ENCODE measurements at regions not wholly inside any gene's neighbourhood (a gene's known extent, or its start where the extent isn't known, plus 50 kb on each side); places are given as distances from the start of the nearest gene placed in this dataset.
A peak's percentile ranks its signal among the peaks of the same experiment; 100 is the strongest.

DNA sequence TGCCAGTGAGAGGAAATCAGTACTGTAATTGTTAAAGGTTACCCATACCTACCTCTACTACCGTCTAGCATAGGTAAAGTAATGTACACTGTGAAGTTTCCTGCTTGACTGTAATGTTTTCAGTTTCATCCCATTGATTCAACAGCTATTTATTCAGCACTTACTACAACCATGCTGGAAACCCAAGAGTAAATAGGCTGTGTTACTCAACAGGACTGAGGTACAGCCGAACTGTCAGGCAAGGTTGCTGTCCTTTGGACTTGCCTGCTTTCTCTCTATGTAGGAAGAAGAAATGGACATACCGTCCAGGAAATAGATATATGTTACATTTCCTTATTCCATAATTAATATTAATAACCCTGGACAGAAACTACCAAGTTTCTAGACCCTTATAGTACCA lies 265.5 kb downstream of the NR2F2 start (continued):
- TF ChIP-seq, protein P1, sequence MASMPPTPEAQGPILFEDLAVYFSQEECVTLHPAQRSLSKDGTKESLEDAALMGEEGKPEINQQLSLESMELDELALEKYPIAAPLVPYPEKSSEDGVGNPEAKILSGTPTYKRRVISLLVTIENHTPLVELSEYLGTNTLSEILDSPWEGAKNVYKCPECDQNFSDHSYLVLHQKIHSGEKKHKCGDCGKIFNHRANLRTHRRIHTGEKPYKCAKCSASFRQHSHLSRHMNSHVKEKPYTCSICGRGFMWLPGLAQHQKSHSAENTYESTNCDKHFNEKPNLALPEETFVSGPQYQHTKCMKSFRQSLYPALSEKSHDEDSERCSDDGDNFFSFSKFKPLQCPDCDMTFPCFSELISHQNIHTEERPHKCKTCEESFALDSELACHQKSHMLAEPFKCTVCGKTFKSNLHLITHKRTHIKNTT (CRISPR knock-in tag; IDR thresholded peaks at IDR 0.05), result no peak
- peak; percentile 36; the same call in 1 of the 2 replicates for TF ChIP-seq HNF4G (IDR thresholded peaks at IDR 0.05; ENCODE audit: borderline replicate concordance, low read depth, low read length)
- no peak for TF ChIP-seq HNF4G (CRISPR knock-in tag; IDR thresholded peaks at IDR 0.05; ENCODE audit: borderline replicate concordance, low read depth)
- TF ChIP-seq PAF1 (CRISPR knock-in tag; IDR thresholded peaks at IDR 0.05), result no peak
- TF ChIP-seq ZNF12 (CRISPR knock-in tag; IDR thresholded peaks at IDR 0.05), result no peak
- TF ChIP-seq, protein P2, sequence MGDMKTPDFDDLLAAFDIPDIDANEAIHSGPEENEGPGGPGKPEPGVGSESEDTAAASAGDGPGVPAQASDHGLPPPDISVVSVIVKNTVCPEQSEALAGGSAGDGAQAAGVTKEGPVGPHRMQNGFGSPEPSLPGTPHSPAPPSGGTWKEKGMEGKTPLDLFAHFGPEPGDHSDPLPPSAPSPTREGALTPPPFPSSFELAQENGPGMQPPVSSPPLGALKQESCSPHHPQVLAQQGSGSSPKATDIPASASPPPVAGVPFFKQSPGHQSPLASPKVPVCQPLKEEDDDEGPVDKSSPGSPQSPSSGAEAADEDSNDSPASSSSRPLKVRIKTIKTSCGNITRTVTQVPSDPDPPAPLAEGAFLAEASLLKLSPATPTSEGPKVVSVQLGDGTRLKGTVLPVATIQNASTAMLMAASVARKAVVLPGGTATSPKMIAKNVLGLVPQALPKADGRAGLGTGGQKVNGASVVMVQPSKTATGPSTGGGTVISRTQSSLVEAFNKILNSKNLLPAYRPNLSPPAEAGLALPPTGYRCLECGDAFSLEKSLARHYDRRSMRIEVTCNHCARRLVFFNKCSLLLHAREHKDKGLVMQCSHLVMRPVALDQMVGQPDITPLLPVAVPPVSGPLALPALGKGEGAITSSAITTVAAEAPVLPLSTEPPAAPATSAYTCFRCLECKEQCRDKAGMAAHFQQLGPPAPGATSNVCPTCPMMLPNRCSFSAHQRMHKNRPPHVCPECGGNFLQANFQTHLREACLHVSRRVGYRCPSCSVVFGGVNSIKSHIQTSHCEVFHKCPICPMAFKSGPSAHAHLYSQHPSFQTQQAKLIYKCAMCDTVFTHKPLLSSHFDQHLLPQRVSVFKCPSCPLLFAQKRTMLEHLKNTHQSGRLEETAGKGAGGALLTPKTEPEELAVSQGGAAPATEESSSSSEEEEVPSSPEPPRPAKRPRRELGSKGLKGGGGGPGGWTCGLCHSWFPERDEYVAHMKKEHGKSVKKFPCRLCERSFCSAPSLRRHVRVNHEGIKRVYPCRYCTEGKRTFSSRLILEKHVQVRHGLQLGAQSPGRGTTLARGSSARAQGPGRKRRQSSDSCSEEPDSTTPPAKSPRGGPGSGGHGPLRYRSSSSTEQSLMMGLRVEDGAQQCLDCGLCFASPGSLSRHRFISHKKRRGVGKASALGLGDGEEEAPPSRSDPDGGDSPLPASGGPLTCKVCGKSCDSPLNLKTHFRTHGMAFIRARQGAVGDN (CRISPR knock-in tag; IDR thresholded peaks at IDR 0.05), result no peak
- TF ChIP-seq ZNF564 (CRISPR knock-in tag; IDR thresholded peaks at IDR 0.05), result peak; percentile 68; the same call in 1 of the 2 replicates
- TF ChIP-seq ZNF484 (CRISPR knock-in tag; IDR thresholded peaks at IDR 0.05; ENCODE audit: borderline replicate concordance, low read depth), result no peak
- no peak for TF ChIP-seq RBM22 (optimal IDR thresholded peaks at IDR 0.05; ENCODE audit: low read length)
- 0 out of 2 replicates have a peak, but pooled peaks have one; percentile 33 for TF ChIP-seq POGZ (CRISPR knock-in tag; IDR thresholded peaks at IDR 0.05)
- TF ChIP-seq HDAC1 (CRISPR knock-in tag; IDR thresholded peaks at IDR 0.05), result 0 out of 2 replicates have a peak, but pooled peaks have one; percentile 21
- no peak for TF ChIP-seq FOXA1 (IDR thresholded peaks at IDR 0.05)
- TF ChIP-seq FOXA1 (CRISPR knock-in tag; IDR thresholded peaks at IDR 0.05), result peak; percentile 62
- no peak for TF ChIP-seq MYC (CRISPR knock-in tag; IDR thresholded peaks at IDR 0.05; ENCODE audit: borderline replicate concordance)
- TF ChIP-seq FOXA3 (CRISPR knock-in tag; IDR thresholded peaks at IDR 0.05), result peak; percentile 69
- no peak for TF ChIP-seq TEAD3 (CRISPR knock-in tag; optimal IDR thresholded peaks at IDR 0.05; ENCODE audit: borderline replicate concordance)
- TF ChIP-seq ZSCAN12 (CRISPR knock-in tag; IDR thresholded peaks at IDR 0.05), result no peak
- TF ChIP-seq REL (CRISPR knock-in tag; conservative IDR thresholded peaks at IDR 0.05), result no peak
- TF ChIP-seq POLR2AphosphoS5 (IDR thresholded peaks at IDR 0.05; ENCODE audit: low read depth, low read length), result no peak
- no peak for TF ChIP-seq PHF8 (CRISPR knock-in tag; IDR thresholded peaks at IDR 0.05)
- TF ChIP-seq, protein P3, sequence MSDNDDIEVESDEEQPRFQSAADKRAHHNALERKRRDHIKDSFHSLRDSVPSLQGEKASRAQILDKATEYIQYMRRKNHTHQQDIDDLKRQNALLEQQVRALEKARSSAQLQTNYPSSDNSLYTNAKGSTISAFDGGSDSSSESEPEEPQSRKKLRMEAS (IDR thresholded peaks at IDR 0.05), result no peak
- TF ChIP-seq, protein P4, sequence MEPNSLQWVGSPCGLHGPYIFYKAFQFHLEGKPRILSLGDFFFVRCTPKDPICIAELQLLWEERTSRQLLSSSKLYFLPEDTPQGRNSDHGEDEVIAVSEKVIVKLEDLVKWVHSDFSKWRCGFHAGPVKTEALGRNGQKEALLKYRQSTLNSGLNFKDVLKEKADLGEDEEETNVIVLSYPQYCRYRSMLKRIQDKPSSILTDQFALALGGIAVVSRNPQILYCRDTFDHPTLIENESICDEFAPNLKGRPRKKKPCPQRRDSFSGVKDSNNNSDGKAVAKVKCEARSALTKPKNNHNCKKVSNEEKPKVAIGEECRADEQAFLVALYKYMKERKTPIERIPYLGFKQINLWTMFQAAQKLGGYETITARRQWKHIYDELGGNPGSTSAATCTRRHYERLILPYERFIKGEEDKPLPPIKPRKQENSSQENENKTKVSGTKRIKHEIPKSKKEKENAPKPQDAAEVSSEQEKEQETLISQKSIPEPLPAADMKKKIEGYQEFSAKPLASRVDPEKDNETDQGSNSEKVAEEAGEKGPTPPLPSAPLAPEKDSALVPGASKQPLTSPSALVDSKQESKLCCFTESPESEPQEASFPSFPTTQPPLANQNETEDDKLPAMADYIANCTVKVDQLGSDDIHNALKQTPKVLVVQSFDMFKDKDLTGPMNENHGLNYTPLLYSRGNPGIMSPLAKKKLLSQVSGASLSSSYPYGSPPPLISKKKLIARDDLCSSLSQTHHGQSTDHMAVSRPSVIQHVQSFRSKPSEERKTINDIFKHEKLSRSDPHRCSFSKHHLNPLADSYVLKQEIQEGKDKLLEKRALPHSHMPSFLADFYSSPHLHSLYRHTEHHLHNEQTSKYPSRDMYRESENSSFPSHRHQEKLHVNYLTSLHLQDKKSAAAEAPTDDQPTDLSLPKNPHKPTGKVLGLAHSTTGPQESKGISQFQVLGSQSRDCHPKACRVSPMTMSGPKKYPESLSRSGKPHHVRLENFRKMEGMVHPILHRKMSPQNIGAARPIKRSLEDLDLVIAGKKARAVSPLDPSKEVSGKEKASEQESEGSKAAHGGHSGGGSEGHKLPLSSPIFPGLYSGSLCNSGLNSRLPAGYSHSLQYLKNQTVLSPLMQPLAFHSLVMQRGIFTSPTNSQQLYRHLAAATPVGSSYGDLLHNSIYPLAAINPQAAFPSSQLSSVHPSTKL (CRISPR knock-in tag; IDR thresholded peaks at IDR 0.05), result 0 out of 2 replicates have a peak, but pooled peaks have one; percentile 22
- TF ChIP-seq ZNF879 (CRISPR knock-in tag; IDR thresholded peaks at IDR 0.05), result no peak
- TF ChIP-seq ZNF232 (CRISPR knock-in tag; IDR thresholded peaks at IDR 0.05; ENCODE audit: borderline replicate concordance), result no peak
- TF ChIP-seq CEBPB (IDR thresholded peaks at IDR 0.05; ENCODE audit: borderline replicate concordance, low read depth, low read length), result peak; percentile 60; the same call in 1 of the 2 replicates

Data from HepG2 (cell line).